GM18867 (cell line): ENCODE measurements at regions not wholly inside any gene's neighbourhood (a gene's known extent, or its start where the extent isn't known, plus 50 kb on each side); places are given as distances from the start of the nearest gene placed in this dataset.

ENCODE experiments used
- ATAC-seq: cut with Tn5 transposase; IDR thresholded peaks from one replicate; pipeline ENCODE4 v1.9.1; 2021; ENCODE audit warnings: mild to moderate bottlenecking, moderate library complexity; ENCODE audit not compliant: unreplicated experiment

DNA sequence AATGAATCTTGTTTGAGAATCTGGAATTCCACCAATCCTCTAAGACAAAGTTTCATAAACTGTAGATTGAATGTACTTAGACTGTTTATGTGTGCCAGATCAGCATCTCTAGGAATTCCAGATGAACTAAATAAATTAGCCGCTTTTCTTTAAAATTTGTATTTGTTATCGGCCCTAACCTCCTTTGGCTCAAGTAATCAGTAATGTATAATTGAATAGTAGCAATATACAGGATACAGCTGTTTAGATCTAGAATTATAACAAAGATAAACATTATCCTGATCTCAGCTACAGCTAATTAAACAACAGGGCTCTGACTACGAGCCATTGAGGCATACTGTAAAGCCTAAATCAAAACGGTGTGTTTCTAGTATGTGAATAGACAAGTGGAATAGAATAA lies 120.3 kb downstream of the CYB561 start:
- ATAC-seq = no peak

DNA sequence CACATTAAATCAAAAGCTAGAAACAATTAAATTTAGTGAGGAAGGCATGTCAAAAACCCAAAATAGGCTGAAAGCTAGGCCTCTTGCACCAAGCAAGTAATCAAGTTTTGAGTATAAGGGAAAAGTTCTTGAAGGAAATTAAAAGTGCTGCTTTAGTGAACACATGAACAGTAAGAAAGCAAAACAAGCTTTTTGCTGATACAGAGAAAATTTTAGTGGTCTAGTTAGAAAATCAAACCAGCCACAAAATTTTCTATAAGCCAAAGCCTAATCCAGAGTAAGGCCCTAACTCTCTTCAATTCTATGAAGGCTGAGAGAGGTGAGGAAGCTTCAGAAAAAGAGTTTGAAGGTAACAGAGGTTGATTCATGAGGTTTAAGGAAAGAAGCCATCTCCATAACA lies 116.2 kb downstream of the CYB561 start:
- ATAC-seq = no peak

DNA sequence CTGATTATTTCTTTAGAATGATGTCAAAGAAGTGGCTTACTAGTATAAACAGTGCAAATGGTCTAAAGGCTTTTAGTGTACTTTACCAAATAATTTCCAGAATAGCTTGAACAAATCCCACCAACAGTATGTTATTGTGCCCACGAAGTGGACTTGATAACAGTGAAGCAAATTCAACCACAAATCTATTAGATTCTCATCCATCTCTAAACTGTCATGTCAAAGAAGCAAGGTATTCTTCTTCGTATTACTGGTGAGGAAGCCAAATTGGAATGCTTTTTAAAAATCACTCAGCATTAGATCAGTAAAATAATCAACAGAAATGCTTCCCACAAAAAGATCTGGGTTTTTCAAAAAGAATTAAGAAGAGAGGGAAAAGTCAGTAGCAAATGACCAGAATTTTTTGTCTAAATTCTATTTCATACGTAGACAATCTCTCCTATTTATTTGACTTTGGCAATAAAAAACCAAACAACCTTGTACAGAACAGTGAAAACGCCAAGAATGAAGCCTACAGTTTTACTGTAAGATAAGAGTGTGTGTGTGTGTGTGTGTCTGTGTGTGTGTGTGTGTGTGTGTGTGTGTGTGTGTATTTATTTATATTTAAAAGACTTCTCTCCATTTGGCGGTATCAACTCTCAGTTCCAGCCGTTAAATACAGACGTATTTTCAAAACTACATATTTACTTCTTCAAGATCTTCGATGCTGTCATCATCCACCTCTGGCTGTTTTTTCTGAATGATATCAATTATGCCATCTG lies 114.6 kb downstream of the CYB561 start:
- ATAC-seq = no peak

DNA sequence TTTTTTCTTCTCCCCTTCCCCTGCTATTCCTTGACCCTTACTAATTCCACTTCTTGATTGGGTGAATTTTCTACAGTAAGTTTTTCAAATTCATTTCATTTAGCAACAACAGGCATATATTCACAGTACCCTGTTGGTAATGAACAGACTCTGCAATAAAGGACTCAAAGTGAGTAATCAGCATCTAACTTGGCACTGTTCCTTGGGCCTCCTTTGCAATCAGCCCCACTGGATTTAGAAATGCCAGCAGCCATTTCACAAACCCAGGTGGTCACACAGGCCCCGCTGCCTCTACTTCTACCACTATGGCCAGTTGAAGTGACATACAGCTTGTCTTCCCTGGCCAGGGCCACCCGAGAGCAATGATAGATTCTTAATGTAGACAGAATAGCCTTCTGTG lies 113.8 kb downstream of the CYB561 start:
- no peak for ATAC-seq

DNA sequence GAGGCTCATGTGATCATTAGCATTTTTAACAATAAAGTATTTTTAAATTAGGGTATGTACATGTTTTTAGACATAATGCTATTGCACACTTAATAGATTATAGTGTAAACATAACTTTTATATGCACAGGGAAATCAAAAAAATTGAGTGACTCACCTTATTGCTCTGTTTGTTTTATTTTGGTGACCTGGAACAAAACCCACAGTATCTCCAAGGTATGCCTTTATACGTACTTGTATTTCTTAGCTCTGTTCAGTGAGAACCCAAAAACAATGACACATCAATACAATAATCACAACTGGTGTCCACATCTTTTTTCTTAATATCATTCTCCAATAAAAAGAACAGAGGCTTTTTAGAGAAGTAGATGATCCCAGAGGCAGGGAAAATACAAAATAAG lies 112.2 kb downstream of the CYB561 start:
- no peak for ATAC-seq

DNA sequence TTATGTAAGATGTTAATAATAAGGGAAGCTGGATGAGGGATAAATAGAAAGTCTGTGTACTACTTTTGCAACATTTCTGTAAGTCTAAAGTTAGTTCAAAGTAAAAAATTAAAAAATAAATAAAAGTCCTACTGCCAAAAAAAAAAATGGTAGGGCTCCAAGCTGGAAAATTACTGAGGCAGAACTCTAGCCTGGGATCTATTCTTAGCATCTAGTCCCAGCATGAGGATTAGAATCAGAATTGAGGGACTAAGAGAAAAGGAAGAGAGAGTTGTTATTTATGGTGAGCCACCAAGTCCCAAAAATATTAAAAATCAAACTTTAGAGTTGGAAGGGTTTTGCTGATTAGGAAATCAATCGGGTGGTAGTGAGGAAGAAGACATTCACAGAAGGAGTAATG lies 110.3 kb downstream of the CYB561 start:
- ATAC-seq = no peak

DNA sequence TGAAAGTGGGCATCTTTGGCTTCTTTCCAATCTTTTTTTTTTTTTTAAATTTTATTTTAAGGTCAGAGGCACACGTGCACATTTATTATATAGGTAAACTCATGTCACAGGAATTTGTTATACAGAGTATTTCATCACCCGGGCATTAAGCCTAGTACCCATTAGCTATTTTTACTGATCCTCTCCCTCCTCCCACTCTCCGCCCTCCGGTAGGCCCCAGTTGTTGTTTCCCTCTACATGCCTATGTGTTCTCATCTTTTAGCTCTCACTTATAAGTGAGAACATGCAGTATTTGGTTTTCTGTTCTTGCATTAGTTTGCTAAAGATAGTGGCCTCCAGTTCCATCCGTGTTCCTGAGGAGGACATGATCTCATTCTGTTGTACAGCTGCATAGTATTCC lies 108.5 kb downstream of the CYB561 start:
- no peak for ATAC-seq

DNA sequence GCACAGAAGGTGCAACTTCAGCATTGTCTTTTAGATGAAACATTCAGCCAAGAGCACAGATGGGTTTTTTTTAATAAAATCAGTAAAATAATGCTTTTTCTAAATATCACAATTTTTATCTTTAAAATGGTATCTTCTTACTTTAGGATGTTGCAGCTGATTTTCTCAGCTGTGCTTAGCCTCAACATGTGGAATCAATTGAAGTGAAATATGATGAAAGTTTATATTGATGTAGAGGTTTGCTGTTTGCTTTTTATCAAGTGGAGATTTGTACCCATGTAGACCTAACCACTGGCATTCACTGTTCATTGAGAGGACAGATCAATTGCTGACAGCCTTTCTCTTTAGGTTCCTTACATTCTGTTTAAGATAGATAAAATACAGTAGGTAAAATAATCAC lies 107.8 kb downstream of the CYB561 start:
- no peak for ATAC-seq

DNA sequence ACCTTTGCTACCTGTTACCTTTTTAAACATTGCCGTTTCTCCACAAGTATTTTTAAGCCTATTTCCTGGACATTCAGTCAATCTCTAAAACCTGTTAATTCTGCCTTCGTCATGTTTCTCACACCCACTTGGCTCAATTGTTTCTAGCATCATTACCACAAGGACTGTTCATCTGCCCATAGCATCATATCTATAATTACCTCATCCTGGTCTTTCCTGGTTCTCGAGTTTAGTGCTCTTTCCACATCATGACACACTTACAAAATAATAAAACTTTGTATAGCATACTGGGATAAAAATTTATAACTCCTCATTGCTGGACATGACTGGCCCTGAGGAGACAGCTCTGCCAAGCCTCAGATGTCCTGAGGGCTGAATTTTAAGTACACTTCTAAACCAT lies 104.8 kb downstream of the CYB561 start:
- no peak for ATAC-seq

DNA sequence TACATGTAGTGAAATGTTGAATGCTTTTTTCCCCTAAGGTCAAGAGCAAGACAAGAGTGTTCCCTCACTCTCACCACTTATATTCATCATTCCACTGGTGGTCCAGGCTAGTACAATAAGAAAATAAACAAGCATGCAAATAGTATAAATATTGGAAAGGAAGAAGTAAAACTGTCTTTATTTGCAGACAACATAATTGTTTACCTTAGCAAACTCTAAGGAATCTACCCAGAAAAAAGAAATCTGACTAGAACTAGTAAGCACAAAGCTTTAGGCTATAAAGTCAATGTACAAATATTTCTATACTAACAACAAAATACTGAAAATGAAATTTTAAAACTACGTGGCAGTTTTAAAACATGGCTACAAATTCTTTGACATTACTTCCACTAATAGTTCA lies 101.7 kb downstream of the CYB561 start:
- no peak for ATAC-seq

DNA sequence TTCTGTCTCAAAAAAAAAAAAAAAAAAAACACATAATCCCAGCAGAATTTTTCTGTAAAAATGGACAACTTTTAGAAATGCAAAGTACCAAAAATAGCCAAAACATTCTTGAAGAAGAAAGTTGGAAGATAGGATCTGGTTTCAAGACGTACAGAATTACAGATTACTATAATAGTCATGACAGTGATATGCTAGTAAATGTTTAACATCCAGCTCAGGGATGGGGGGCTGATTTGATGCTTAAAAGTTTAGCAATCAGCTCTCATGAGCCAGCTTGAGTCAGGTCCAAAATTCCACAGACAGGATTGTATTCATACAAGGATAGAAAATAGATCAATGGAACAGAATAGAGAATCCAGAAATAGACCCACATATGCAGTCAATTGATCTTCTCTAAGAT lies 100.5 kb downstream of the CYB561 start:
- ATAC-seq = no peak

DNA sequence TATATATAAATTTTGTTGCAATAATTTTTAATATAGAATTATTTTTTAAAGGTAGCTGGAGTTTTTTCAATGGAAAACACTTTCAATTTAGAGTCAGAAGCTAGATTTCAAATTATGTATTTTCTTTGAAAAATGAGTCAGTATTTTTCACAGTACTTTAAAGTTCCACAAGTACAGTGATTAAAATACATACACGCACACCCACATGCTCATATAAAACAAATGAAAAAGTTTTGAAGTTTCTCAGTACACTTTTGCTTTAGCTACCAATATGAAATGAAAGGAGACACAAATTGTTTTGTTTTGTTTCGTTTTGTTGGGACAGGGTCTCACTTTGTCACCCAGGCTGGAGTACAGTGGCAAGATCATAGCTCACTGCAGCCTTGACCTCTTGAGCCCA lies 98.6 kb downstream of the CYB561 start:
- ATAC-seq = no peak

DNA sequence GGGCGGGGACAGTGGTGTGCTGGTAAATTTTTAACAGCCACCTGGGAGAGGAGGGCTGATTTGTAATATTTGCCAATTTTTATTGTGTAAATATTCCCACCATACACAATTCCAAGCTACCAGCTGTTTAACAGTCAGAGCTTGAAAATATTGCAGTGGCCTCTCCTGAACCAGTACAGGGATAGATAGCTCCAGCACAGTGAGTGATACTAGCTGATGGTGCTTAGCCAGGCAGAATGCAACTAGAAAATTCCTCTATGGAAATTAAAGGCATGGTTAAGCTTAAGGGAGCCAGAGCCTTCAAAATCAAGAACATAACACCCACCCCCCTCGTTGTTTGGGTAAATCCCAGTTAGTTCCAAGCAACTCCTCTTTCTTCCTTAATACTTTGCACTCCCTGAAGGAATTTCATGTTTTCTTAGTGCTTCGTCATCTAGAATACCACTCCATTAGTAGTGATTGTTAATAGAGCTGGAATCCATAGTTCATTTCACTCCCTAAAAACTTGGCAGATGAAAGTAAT lies 96.6 kb downstream of the CYB561 start:
- ATAC-seq = no peak

DNA sequence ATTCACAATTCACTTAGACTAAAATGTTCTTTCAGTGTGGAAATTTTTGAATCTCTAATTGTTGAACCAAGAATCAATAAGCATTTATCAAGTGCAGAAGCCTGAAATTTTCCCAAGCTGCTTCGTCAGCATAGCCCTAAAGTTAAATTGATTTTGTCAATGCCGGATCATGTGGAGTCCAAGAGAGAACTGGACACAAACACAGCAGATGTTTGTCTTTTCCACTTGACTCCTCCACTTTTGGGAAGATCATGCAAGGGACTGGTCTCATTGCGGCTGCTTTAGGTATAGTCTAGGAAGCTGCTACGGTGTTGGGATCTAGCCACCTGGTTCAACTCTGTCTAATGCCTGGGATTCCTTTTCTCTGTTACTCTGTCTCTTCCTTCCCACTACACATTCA lies 95.7 kb downstream of the CYB561 start:
- no peak for ATAC-seq

DNA sequence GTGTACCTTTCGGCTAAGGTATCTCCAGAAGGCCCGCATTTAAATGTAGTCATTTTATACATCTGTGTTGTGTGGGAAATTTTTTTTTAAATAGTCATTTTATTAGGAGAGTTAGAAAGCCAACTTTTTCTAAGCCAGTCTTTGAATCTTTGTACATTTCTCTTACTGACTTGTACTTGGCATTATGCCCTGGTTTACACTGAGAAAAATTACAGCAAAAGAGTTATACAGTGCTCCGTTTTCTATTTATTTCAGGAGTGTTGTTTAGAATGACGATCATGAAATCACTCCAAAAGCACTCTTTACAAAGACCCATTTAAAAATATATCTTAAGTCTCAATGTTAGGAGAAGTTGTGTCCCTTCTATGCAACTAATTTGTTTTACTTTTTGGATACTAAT lies 91.8 kb downstream of the CYB561 start:
- no peak for ATAC-seq

DNA sequence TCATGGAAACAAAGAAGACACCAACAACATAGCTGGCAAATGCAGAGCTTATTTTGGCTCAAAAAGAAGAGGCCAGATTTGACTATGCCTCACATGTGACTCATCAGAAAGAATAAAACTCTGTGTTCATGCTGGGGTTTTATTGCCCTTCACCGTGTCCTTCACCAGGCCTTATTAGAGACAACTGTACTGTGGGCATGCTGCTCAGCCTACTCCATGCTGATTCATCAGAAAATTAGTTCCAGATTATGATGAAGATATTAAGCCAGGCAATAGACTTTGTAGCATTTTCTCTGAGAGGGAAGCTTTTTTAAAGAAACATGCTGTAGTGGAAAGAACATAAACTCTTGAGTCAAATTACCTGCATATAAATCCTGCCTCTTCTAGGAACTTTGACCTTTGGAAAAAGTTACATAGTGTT lies 89.8 kb downstream of the CYB561 start:
- ATAC-seq = no peak

DNA sequence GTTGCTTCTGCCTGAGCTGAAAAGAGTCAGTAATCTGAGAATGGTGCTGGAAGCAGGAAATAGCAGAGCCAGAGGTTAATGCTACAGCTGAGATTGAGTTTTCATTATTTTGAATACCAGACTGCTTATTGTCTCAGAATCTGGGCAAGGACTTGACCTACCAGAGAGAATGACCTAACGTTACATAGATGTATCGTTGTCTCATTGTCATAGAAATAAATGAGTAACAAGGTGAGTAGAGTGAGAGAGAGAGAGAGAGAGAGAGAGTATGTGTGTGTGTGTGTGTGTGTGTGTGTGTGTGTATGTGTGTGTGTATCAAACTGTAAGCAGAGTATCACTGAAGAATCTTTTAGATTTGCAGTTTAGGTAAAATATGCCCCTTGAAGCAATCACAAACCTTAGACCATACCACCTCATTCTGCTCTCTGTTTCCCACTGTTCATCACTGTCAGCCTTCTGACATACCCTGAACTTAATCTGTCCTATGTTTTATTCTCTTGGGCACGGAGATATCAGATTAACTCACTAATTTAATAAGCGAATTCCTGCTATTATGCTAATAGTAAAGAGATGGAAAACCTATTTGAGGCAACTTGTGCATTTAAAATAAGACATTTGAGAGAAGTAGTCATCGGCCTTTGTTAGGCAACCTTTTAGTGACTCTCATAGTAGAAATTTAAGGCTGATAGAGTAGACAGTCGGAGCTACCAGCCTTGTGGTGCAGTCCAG lies 87.8 kb downstream of the CYB561 start:
- no peak for ATAC-seq

DNA sequence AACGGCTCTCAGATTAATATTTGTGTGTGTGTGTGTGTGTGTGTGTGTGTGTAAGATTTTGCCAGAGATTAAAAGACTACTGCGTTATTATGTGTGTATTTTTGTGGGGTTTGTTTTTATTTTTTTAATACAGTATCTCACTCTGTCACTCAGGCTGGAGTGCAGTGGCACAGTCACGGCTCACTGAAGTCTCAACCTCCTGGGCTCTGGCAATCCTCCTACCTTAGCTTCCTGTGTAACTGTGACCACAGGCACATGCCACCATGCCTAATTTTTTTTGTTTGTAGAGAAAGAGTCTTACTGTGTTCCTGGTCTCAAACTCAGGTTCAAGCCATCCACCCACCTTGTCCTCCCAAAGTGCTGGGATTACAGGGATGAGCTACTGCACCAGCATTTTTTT lies 87.2 kb downstream of the CYB561 start:
- ATAC-seq = no peak

DNA sequence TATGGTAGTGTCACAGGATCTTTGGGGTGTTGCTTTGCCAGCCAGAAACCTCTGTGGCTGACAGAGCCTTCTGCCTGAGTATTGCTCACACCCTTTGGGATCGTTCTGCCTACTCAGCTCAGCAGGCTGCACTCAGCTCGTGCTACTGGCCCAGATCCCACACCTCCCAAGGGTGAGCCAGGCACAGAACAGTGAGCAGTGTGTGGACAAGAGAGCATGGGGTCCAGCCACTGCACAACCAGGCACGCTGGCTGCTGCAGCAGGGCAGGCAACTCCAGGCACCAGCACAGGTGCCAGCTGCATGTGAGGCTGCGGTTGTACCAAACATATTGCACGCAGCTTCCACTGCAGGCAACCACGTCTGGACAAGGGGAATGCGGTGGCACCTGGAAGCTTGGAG lies 84.9 kb downstream of the CYB561 start:
- ATAC-seq = no peak

DNA sequence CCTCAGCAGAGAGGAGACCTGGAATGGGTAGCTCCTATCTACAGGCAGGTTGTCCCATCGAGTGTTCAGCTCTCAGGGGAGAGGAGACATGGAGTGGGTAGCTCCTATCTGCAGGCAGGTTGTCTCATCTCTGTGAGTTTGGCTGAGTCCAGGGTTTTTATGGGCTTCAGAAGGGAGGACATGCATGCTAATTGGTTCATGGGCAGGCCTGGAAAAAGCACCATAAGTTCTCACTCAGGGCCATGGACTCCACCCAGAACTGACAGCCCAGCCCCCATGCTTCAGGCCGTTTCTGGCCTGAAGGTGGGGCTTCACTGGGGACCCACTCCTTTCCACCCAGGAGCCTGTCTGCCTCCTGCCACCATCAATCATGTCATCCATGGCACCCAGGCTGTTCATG lies 84.0 kb downstream of the CYB561 start:
- no peak for ATAC-seq

DNA sequence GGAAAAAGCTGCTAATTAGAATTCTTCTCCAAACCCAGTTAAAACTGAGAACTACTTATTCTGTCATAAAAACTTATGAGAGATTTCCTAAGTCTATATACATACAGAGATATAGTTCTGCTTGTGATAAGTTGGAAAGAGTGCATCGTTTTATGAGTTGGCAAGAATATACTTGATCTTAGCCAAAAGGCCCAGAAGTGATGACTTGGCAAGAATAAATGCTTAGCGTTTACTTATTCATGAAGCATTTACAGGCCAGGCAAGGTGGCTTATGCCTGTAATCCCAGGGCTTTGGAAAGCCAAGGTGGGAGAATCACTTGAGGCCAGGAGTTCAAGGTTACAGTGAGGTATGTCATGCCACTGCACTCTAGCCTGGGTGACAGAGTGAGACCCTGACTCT lies 81.7 kb downstream of the CYB561 start:
- no peak for ATAC-seq

DNA sequence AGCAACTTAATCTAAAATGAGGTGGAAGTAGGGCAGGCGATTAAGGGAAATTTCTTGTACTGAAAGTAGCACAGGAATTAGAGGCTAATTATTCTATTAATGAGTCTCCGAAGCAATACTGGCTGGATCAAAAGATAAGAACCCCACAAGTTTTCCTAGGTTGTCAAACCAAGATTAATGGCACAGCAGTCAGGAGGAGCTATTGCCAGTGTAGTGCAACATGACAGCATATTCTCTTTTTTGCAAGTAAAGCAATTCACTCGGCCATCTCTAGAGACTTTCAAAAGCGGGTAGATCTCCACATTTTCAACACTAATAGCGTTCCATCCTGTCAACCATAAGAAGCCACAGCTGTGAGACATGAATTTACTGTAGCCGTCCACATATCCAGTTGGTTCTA lies 81.2 kb downstream of the CYB561 start:
- no peak for ATAC-seq
